ENCODE measurements at regions not wholly inside any gene's neighbourhood (a gene's known extent, or its start where the extent isn't known, plus 50 kb on each side); places are given as distances from the start of the nearest gene placed in this dataset.
A peak's percentile ranks its signal among the peaks of the same experiment; 100 is the strongest.

DNA sequence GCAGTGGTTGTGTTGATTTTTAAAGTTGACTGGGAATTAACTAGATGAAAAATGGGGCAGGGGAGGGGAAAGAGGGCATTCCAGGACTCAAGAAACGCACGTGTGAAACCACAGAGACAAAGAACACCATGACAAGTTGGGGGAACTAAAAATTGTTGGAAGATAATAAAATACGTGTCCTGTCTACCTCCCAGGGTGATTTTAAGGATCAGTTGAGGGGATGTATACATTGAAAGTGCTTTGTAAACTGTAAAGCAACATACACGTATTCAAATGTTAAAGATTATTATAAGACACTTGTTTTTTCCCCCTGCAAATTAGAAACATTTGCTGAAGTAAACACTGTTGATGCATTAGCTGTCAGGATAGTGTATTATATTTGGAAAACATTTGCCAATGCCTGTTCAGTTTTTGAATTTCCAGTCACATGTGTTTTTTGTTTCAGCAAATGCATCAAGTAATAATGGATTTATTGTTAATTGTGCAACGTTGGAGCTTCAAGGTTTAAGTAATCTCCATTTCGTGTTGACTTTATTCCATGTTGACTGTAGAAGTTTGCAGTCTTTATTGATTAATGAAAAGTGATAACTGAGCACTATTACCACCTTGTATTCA is 412.7 kb downstream of the ACTL7B start (continued):
- TF ChIP-seq ZNF556 (CRISPR knock-in tag; IDR thresholded peaks at IDR 0.05; ENCODE audit: borderline replicate concordance) (no peak), ESRRA (CRISPR knock-in tag; IDR thresholded peaks at IDR 0.05; ENCODE audit: low read depth) (no peak), ZNF101 (CRISPR knock-in tag; IDR thresholded peaks at IDR 0.05; ENCODE audit: borderline replicate concordance, low read depth) (no peak), PPARG (CRISPR knock-in tag; conservative IDR thresholded peaks at IDR 0.05) (0 out of 2 replicates have a peak, but pooled peaks have one; percentile 35), ZNF670 (CRISPR knock-in tag; IDR thresholded peaks at IDR 0.05; ENCODE audit: borderline replicate concordance) (no peak), MEF2D (CRISPR knock-in tag; IDR thresholded peaks at IDR 0.05) (no peak), SRSF9 (IDR thresholded peaks at IDR 0.05; ENCODE audit: borderline replicate concordance, insufficient read depth, low read depth, low read length, poor library complexity, severe bottlenecking) (no peak), EZH2 (conservative IDR thresholded peaks at IDR 0.05; ENCODE audit: low read depth, low read length) (no peak), NFE2 (CRISPR knock-in tag; IDR thresholded peaks at IDR 0.05) (no peak), NFKBIZ (CRISPR knock-in tag; IDR thresholded peaks at IDR 0.05) (no peak), ELF4 (CRISPR knock-in tag; IDR thresholded peaks at IDR 0.05; ENCODE audit: borderline replicate concordance) (no peak), HMG20A (CRISPR knock-in tag; IDR thresholded peaks at IDR 0.05; ENCODE audit: borderline replicate concordance) (no peak; the same call in 1 of the 2 replicates), U2AF1 (optimal IDR thresholded peaks at IDR 0.05; ENCODE audit: low read depth, low read length) (no peak), SP140L (CRISPR knock-in tag; IDR thresholded peaks at IDR 0.05; ENCODE audit: borderline replicate concordance) (no peak)
- TF ChIP-seq, protein P1, sequence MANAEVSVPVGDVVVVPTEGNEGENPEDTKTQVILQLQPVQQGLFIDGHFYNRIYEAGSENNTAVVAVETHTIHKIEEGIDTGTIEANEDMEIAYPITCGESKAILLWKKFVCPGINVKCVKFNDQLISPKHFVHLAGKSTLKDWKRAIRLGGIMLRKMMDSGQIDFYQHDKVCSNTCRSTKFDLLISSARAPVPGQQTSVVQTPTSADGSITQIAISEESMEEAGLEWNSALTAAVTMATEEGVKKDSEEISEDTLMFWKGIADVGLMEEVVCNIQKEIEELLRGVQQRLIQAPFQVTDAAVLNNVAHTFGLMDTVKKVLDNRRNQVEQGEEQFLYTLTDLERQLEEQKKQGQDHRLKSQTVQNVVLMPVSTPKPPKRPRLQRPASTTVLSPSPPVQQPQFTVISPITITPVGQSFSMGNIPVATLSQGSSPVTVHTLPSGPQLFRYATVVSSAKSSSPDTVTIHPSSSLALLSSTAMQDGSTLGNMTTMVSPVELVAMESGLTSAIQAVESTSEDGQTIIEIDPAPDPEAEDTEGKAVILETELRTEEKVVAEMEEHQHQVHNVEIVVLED (CRISPR knock-in tag; IDR thresholded peaks at IDR 0.05; ENCODE audit: borderline replicate concordance), result no peak
- TF ChIP-seq, protein P2, sequence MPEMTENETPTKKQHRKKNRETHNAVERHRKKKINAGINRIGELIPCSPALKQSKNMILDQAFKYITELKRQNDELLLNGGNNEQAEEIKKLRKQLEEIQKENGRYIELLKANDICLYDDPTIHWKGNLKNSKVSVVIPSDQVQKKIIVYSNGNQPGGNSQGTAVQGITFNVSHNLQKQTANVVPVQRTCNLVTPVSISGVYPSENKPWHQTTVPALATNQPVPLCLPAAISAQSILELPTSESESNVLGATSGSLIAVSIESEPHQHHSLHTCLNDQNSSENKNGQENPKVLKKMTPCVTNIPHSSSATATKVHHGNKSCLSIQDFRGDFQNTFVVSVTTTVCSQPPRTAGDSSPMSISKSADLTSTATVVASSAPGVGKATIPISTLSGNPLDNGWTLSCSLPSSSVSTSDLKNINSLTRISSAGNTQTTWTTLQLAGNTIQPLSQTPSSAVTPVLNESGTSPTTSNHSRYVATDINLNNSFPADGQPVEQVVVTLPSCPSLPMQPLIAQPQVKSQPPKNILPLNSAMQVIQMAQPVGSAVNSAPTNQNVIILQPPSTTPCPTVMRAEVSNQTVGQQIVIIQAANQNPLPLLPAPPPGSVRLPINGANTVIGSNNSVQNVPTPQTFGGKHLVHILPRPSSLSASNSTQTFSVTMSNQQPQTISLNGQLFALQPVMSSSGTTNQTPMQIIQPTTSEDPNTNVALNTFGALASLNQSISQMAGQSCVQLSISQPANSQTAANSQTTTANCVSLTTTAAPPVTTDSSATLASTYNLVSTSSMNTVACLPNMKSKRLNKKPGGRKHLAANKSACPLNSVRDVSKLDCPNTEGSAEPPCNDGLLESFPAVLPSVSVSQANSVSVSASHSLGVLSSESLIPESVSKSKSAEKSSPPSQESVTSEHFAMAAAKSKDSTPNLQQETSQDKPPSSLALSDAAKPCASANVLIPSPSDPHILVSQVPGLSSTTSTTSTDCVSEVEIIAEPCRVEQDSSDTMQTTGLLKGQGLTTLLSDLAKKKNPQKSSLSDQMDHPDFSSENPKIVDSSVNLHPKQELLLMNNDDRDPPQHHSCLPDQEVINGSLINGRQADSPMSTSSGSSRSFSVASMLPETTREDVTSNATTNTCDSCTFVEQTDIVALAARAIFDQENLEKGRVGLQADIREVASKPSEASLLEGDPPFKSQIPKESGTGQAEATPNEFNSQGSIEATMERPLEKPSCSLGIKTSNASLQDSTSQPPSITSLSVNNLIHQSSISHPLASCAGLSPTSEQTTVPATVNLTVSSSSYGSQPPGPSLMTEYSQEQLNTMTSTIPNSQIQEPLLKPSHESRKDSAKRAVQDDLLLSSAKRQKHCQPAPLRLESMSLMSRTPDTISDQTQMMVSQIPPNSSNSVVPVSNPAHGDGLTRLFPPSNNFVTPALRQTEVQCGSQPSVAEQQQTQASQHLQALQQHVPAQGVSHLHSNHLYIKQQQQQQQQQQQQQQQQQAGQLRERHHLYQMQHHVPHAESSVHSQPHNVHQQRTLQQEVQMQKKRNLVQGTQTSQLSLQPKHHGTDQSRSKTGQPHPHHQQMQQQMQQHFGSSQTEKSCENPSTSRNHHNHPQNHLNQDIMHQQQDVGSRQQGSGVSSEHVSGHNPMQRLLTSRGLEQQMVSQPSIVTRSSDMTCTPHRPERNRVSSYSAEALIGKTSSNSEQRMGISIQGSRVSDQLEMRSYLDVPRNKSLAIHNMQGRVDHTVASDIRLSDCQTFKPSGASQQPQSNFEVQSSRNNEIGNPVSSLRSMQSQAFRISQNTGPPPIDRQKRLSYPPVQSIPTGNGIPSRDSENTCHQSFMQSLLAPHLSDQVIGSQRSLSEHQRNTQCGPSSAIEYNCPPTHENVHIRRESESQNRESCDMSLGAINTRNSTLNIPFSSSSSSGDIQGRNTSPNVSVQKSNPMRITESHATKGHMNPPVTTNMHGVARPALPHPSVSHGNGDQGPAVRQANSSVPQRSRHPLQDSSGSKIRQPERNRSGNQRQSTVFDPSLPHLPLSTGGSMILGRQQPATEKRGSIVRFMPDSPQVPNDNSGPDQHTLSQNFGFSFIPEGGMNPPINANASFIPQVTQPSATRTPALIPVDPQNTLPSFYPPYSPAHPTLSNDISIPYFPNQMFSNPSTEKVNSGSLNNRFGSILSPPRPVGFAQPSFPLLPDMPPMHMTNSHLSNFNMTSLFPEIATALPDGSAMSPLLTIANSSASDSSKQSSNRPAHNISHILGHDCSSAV (CRISPR knock-in tag; IDR thresholded peaks at IDR 0.05; ENCODE audit: borderline replicate concordance), result no peak
- TF ChIP-seq, protein P3, sequence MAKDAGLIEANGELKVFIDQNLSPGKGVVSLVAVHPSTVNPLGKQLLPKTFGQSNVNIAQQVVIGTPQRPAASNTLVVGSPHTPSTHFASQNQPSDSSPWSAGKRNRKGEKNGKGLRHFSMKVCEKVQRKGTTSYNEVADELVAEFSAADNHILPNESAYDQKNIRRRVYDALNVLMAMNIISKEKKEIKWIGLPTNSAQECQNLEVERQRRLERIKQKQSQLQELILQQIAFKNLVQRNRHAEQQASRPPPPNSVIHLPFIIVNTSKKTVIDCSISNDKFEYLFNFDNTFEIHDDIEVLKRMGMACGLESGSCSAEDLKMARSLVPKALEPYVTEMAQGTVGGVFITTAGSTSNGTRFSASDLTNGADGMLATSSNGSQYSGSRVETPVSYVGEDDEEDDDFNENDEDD (CRISPR knock-in tag; IDR thresholded peaks at IDR 0.05; ENCODE audit: borderline replicate concordance), result no peak
- TF ChIP-seq, protein P4, sequence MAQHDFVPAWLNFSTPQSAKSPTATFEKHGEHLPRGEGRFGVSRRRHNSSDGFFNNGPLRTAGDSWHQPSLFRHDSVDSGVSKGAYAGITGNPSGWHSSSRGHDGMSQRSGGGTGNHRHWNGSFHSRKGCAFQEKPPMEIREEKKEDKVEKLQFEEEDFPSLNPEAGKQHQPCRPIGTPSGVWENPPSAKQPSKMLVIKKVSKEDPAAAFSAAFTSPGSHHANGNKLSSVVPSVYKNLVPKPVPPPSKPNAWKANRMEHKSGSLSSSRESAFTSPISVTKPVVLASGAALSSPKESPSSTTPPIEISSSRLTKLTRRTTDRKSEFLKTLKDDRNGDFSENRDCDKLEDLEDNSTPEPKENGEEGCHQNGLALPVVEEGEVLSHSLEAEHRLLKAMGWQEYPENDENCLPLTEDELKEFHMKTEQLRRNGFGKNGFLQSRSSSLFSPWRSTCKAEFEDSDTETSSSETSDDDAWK (CRISPR knock-in tag; IDR thresholded peaks at IDR 0.05), result no peak

Measured in HepG2 (cell line).